Activated CD4-positive, alpha-beta T cell treated with anti-CD3 and anti-CD28 coated beads, Interleukin-2, amount 50 U/mL, for 1 hour (primary cell): ENCODE measurements at regions not wholly inside any gene's neighbourhood (a gene's known extent, or its start where the extent isn't known, plus 50 kb on each side); places are given as distances from the start of the nearest gene placed in this dataset.

Source experiments
- DNase-seq: peaks from one replicate; pipeline ENCODE4 v3.0.0-alpha.2; 2020

GRCh38 chr13:24012648-24013047 lies 115.3 kb upstream of the C1QTNF9B start:
- no peak for DNase-seq

- DNase-seq: no peak
These were observed 115.9 kb upstream of the C1QTNF9B start for GRCh38 chr13:24013189-24013588.

- DNase-seq: no peak
These were observed 118.7 kb upstream of the C1QTNF9B start for GRCh38 chr13:24016046-24016445.

DNA sequence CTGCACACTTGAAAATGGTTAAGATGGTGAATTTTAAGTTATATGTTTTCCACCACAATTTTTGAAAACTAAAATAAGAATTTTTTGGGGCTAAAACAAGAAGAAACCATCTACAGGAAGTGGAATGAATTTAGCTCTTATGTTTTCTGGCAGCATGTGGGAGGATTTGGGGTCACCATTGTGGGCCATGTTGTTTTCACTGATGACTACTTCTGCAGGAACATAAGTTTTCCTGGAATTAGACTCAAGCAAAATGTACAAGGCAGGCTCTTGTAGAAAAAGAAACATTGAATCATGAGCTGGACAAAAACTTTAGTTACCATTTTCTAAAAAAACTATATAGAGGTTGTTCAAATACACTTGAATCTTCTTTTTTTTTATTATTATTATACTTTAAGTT lies 125.3 kb upstream of the C1QTNF9B start:
- DNase-seq: no peak

GRCh38 chr13:24023073-24023472 lies 125.8 kb upstream of the C1QTNF9B start:
- no peak for DNase-seq

- DNase-seq: no peak
These were observed 130.2 kb upstream of the C1QTNF9B start for GRCh38 chr13:24027494-24027893.

GRCh38 chr13:24032252-24032651 lies 128.3 kb upstream of the SPATA13 start:
- DNase-seq: no peak

DNA sequence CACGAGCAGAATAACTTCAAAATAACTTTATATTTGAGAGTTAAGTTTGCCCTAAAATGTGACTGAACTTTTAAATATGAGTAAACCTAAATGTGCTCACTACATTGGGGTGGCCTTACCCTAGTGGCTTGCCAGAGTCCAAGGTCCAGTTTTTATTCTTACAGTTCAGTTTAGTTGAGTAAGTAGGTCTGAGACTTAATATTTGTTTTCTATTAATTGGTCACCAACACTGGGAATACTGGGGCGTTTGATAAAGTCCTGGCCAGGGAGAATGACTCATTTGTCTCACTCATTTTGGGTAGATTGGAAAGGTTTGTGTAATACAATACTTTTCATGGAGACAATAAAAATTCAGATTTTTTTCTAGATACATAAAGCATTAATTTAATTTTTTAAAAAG lies 127.8 kb upstream of the SPATA13 start:
- no peak for DNase-seq

DNA sequence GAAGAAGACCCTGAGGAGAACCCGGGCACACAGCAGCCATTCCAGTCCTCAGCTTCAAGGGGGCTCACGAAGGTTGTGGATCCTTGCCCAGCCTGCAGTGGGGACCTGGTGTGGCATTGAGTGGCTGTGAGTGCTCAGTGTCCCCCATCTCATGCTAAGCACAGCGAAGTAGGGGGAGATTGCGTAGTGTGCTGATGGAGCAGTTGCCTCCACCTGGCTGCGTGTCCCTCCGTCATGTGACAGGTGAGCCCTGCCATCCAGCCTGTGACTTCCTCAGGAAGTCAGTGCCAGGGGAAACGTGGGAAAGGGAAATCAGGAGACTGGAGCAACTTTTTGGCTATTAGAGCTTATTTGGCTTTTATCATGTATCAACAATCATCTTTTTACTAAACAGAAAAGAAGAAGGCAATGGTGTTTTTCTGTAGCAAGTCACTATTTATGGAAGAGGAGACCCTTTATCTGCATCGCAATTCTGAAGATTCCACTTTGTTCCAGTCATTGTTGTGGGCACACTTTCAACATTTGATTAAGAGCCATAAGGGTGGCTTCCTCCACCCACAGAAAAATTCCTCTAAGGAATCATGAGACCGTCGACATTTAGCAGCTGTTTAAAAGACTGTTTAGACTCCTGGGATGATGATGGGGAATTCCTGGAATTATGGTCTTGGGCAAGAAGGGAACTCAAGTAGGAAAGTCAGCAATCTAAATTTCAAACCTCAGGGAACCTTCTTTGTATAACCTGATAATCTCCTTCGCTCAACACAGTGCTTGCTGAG lies 126.8 kb upstream of the SPATA13 start:
- DNase-seq: no peak

GRCh38 chr13:24035411-24035810 lies 125.1 kb upstream of the SPATA13 start:
- no peak for DNase-seq

DNA sequence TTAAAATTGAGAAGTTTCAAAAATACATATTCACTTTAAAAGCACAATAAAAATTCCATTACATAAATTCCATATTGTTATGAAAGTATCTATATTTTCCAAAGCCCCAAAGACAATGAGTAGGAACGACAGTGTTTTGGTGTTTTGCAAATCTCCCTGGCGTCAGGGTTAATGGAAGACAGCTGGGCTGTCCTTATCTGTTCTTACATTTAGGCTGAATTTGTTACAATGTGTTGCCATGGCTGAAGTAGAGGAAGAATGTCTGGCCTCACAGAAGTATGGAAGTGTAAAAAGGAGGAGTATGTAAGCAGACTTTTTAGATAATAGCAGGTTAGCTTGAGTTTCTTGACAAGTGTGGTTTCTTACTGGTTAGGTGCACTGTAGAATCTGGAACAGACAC lies 124.4 kb upstream of the SPATA13 start:
- DNase-seq: no peak

GRCh38 chr13:24038405-24038804 lies 122.1 kb upstream of the SPATA13 start:
- DNase-seq: no peak

GRCh38 chr13:24038841-24039330 lies 121.6 kb upstream of the SPATA13 start:
- DNase-seq: no peak

GRCh38 chr13:24039621-24040475 lies 120.7 kb upstream of the SPATA13 start:
- no peak for DNase-seq

GRCh38 chr13:24040835-24041234 lies 119.7 kb upstream of the SPATA13 start:
- no peak for DNase-seq

GRCh38 chr13:24041651-24042225 lies 118.8 kb upstream of the SPATA13 start:
- DNase-seq: no peak

- no peak for DNase-seq
These were observed 117.6 kb upstream of the SPATA13 start for GRCh38 chr13:24042710-24043440.

DNA sequence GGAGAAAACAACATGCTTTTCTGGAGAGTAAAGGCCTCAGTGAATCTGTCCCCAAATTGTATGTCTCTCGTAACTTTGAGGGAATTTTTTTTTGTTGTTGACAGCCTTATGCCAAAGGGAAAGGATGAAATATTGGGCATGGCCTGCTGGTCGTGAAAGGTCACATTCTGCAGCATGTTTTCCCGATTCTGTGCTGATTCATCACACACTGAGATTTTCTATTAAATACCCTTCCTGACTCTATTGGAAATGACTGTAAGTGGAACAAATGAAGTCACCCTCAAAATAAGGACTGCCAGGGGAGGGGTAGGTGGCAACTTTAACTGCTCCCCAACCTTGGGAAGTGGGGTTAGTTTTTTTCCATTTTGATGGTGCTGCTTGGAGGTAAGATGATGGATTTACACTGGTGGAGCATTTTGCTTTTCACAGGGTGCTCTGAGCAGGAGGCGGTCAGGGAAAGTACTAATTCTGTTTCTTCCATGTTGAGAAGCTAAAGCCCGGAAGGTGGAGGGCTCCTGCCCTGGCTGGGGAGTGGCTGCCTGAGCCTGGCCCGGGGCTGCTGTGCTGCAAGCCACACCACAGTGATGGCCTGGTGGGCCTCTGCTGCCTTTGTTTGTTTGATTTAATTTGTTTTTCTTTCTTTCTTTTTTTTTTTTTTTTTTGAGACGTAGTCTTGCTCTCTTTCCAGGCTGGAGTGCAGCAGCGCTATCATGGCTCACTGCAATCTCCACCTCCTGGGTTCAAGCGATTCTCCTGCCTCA lies 116.8 kb upstream of the SPATA13 start:
- DNase-seq: no peak

GRCh38 chr13:24045597-24045996 lies 114.9 kb upstream of the SPATA13 start:
- no peak for DNase-seq

DNA sequence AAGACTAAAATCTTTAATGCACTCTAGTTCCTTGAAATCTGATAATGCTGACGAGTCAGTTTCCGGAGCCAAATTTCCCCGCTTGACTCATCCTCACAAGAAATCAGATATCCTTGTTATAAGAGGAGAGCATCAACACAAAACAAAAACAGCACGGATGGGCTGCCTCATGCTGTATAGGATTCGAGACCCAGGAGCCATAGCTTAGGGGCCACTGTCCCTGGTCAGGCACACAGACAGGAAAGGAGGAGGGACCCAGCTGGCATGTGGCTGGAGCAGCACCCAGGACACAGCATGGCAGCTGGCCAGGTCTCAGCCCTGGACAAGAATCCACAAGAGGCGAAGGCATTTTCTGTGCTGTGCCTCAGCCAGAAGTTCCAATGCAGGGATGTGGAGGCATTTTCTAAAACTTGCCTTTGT lies 110.2 kb upstream of the SPATA13 start:
- DNase-seq: no peak

DNA sequence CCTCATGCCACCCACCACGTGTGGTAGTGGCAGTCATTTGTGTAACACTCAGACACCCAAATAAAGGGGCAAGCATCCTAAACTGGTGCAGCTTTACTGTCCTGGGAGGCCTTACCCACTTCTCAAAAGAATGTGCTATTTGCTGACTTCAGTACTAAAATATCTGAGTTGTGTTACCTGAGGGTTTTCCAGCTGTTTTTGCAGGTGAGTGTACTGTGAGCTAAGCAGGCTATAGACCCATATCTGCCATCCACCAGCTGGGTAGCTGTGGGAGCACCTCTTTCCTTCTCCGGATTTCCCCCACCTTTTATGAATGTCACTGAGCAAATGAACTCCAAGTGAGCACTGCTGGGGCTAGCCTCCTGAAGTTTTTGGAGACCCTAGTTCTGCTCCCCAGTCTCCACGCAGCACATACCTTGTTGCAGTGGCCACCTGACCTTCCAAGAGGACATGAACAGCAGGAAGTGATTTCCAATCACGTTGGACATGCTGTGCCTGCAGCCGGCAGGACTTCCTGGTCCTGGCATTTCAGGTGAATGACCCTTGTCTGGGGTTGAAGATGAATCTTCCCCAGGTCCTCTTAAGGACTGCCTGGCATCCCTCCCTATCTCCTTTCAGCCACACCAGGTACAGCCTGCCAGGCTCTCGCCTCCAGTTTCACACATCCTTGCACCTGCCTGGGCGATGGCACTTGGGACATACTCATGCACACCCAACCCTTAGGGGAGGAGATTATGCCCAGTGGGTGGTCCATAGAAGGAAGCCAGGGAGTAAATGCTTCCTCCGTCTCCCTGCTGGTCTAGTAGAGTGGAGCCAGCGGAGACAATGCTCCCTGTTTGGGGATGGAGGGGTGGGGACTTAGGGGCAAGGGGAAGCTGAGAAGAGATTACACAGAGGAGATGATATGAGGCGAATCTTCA lies 109.5 kb upstream of the SPATA13 start:
- no peak for DNase-seq
